CD14-positive monocyte (primary cell): ENCODE measurements at regions not wholly inside any gene's neighbourhood (a gene's known extent, or its start where the extent isn't known, plus 50 kb on each side); places are given as distances from the start of the nearest gene placed in this dataset.

ENCODE experiments used
- DNase-seq, 3 donors: peaks; one replicate each; pipeline ENCODE4 v3.0.0-alpha.2; 2011 to 2022
- H2AFZ ChIP-seq: 2 replicates; pipeline ENCODE4 v1.6.0; 2012; ENCODE audit warnings: mild to moderate bottlenecking, low read depth, low read length, inconsistent platforms; ENCODE audit not compliant: insufficient read depth, poor library complexity, severe bottlenecking
- H3K27ac ChIP-seq, 2 donors: 1 replicate in 1 of 2; 2 replicates in 1 of 2; pipeline ENCODE4 v1.5.1; 2012 to 2013; ENCODE audit warnings: low read length in 2 of 2, control low read depth in 1 of 2, inconsistent platforms in 1 of 2, low read depth in 1 of 2, mild to moderate bottlenecking in 1 of 2
- H3K27me3 ChIP-seq, 2 donors: one replicate each; pipeline versions ENCODE4 v1.6.0 to v1.6.1; 2011 to 2013; ENCODE audit warnings: low read length in 2 of 2; ENCODE audit not compliant: control insufficient read depth in 2 of 2, insufficient read depth in 2 of 2
- H3K36me3 ChIP-seq, 2 donors: replicated peaks in 1 of 2; 1 replicate in 1 of 2; 2 replicates in 1 of 2; pipeline versions ENCODE4 v1.5.1 to v1.6.1; 2012 to 2013; ENCODE audit warnings: low read length in 2 of 2, control low read depth in 1 of 2, inconsistent platforms in 1 of 2, mild to moderate bottlenecking in 1 of 2; ENCODE audit not compliant: insufficient read depth in 2 of 2, control insufficient read depth in 1 of 2
- H3K4me1 ChIP-seq, 2 donors: 1 replicate in 1 of 2; 2 replicates in 1 of 2; pipeline versions ENCODE4 v1.5.1 to v1.6.1; 2012 to 2013; ENCODE audit warnings: low read length in 2 of 2, control low read depth in 1 of 2, inconsistent platforms in 1 of 2, mild to moderate bottlenecking in 1 of 2, moderate library complexity in 1 of 2; ENCODE audit not compliant: insufficient read depth in 2 of 2, control insufficient read depth in 1 of 2
- H3K4me2 ChIP-seq: replicated peaks from 2 replicates; pipeline ENCODE3; 2012; ENCODE audit warnings: low read length, moderate library complexity, mild to moderate bottlenecking; ENCODE audit not compliant: poor library complexity, severe bottlenecking; ENCODE audit errors: extremely low read depth
- H3K4me3 ChIP-seq, 3 experiments: fragments of 200-600 bp in 1 of 3; sonication (generic) in 1 of 3; replicated peaks in 1 of 3; 1 replicate in 2 of 3; 2 replicates in 1 of 3; pipeline ENCODE4 v1.5.1; 2011 to 2013; ENCODE audit warnings: low read length in 3 of 3, mild to moderate bottlenecking in 3 of 3, control low read depth in 2 of 3, low read depth in 2 of 3, inconsistent platforms in 1 of 3, moderate library complexity in 1 of 3
- H3K79me2 ChIP-seq: 2 replicates; pipeline ENCODE4 v1.6.0; 2012; ENCODE audit warnings: mild to moderate bottlenecking, control low read depth, inconsistent platforms, low read length, moderate library complexity; ENCODE audit not compliant: insufficient read depth
- H3K9ac ChIP-seq: 2 replicates; pipeline ENCODE4 v1.6.0; 2017; ENCODE audit warnings: low read length, mild to moderate bottlenecking; ENCODE audit not compliant: insufficient read depth, poor library complexity, severe bottlenecking
- H3K9me3 ChIP-seq, 2 donors: replicated peaks in 1 of 2; 1 replicate in 1 of 2; 2 replicates in 1 of 2; pipeline versions ENCODE4 v1.5.1 to v1.6.1; 2012 to 2013; ENCODE audit warnings: low read length in 2 of 2, control low read depth in 1 of 2; ENCODE audit not compliant: control insufficient read depth in 1 of 2, insufficient read depth in 1 of 2
- H4K20me1 ChIP-seq: 2 replicates; pipeline ENCODE4 v1.6.0; 2012; ENCODE audit warnings: mild to moderate bottlenecking, low read length, control low read depth, moderate library complexity; ENCODE audit not compliant: insufficient read depth
- H3K27ac Mint-ChIP-seq, 7 donors: one replicate each; pipeline ENCODE4 v1.8.0; 2020; ENCODE audit warnings: mild to moderate bottlenecking in 7 of 7, mixed read lengths in 7 of 7, moderate library complexity in 6 of 7, inconsistent platforms in 2 of 7
- H3K27me3 Mint-ChIP-seq, 3 donors: one replicate each; pipeline ENCODE4 v1.8.0; 2021 to 2022; ENCODE audit warnings: low read depth in 3 of 3, mild to moderate bottlenecking in 3 of 3, mixed read lengths in 3 of 3, moderate library complexity in 3 of 3, inconsistent platforms in 1 of 3
- H3K36me3 Mint-ChIP-seq, 2 donors: one replicate each; pipeline ENCODE4 v1.8.0; 2020; ENCODE audit warnings: mixed read lengths in 2 of 2, inconsistent platforms in 1 of 2, mild to moderate bottlenecking in 1 of 2
- H3K4me1 Mint-ChIP-seq: one replicate; pipeline ENCODE4 v1.8.0; 2020; ENCODE audit warnings: mild to moderate bottlenecking, mixed read lengths
- H3K4me3 Mint-ChIP-seq, 2 donors: one replicate each; pipeline ENCODE4 v1.8.0; 2020; ENCODE audit warnings: mild to moderate bottlenecking in 2 of 2, mixed read lengths in 2 of 2, moderate library complexity in 1 of 2
- H3K9me3 Mint-ChIP-seq, 7 donors: one replicate each; pipeline ENCODE4 v1.8.0; 2020 to 2022; ENCODE audit warnings: mixed read lengths in 7 of 7, mild to moderate bottlenecking in 6 of 7, moderate library complexity in 6 of 7, inconsistent platforms in 2 of 7
- CTCF ChIP-seq: fragments of 200-600 bp; IDR thresholded peaks from one replicate; pipeline ENCODE4 v1.8.0; 2022; ENCODE audit warnings: antibody characterized with exemption, mild to moderate bottlenecking
- WGBS: methylation state at CpG from one replicate; pipeline ENCODE4 v1.1.5; 2013; ENCODE audit warnings: missing lambda C conversion rate; ENCODE audit not compliant: insufficient coverage; 5-methylcytosine and 5-hydroxymethylcytosine counted together
- intact Hi-C, 2 donors: fragments of 100-400 bp; cut with micrococcal nuclease; formaldehyde crosslinking; loops; one replicate each; pipeline versions ENCODE4 v1.15.0 to v1.15.1; 2023

GRCh38 chr20:61019322-61019721 is 232.7 kb upstream of the CDH4 start:
- Mint-ChIP-seq H3K4me3 (no peak overlapping the region), H3K4me1 (no peaks in the 10 kb centered on the region), H3K9me3 (peaks cover 3 to 12% (median 9%) of the 10 kb centered on the region in 7 donors), H3K27ac (no peak overlapping the region), H3K27me3 (peaks cover 0 to 4% (median 1%) of the 10 kb centered on the region in 3 donors), H3K36me3 (no peaks in the 10 kb centered on the region)
- DNase-seq: no peak
- no peak for TF ChIP-seq CTCF
- no peaks in the 10 kb centered on the region for H3K27me3 ChIP-seq
- 91% methylated on average over 7 of the region's 14 CpGs for WGBS
- intact Hi-C loops: no loop called here
- no peak overlapping the region for H3K27ac ChIP-seq
- H3K9me3 ChIP-seq: peaks cover 10 to 11% of the 10 kb centered on the region in 2 donors
- no peaks in the 10 kb centered on the region for H3K36me3 ChIP-seq
- no peak overlapping the region for H3K4me2 ChIP-seq
- no peaks in the 10 kb centered on the region for H3K4me1 ChIP-seq
- H3K4me3 ChIP-seq: no peak overlapping the region
- no peaks in the 10 kb centered on the region for H3K79me2 ChIP-seq
- no peaks in the 10 kb centered on the region for H4K20me1 ChIP-seq
- H3K9ac ChIP-seq: no peak overlapping the region
- no peak overlapping the region for H2AFZ ChIP-seq

GRCh38 chr20:61023612-61024011 is 228.4 kb upstream of the CDH4 start:
- intact Hi-C loops: no loop called here
- Histone ChIP-seq H2AFZ (no peak overlapping the region), H3K4me2 (no peak overlapping the region), H3K79me2 (no peaks in the 10 kb centered on the region), H4K20me1 (no peaks in the 10 kb centered on the region), H3K36me3 (no peaks in the 10 kb centered on the region), H3K9me3 (peaks cover 10 to 19% of the 10 kb centered on the region in 2 donors), H3K27ac (no peak overlapping the region), H3K27me3 (no peaks in the 10 kb centered on the region), H3K4me3 (no peak overlapping the region), H3K9ac (no peak overlapping the region), H3K4me1 (no peaks in the 10 kb centered on the region)
- TF ChIP-seq CTCF: no peak
- no peaks in the 10 kb centered on the region for H3K27me3 Mint-ChIP-seq
- no CpG with 5 or more reads among the region's 29 CpGs for WGBS
- no peak overlapping the region for H3K27ac Mint-ChIP-seq
- no peak overlapping the region for H3K4me3 Mint-ChIP-seq
- H3K9me3 Mint-ChIP-seq: peaks cover 2 to 29% (median 11%) of the 10 kb centered on the region in 7 donors
- no peak for DNase-seq
- H3K36me3 Mint-ChIP-seq: no peaks in the 10 kb centered on the region
- H3K4me1 Mint-ChIP-seq: no peaks in the 10 kb centered on the region
